ENCODE measurements at regions not wholly inside any gene's neighbourhood (a gene's known extent, or its start where the extent isn't known, plus 50 kb on each side); places are given as distances from the start of the nearest gene placed in this dataset.

DNA sequence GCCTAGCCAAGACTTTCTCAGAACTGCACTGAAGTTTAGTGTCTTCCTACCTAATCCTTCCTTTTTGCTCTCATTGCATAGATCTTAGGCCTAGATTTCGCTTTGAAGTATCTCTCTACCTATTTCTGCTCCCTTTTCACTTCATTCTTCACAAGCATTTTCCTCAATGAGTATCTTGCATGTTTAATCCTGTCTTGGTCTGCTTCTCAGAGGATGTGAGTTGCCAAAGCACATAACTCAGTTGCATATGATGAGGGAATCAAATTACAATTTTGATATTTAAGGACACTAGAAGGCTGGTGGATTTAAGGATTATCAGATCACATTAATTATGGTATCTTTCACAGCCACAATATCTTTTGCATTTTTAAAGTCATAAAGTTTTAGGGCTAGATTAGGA lies 195.5 kb upstream of the DAAM1 start:
- no peak for TF ChIP-seq KAT8 (CRISPR knock-in tag; IDR thresholded peaks at IDR 0.05)
- TF ChIP-seq NR3C1 (CRISPR knock-in tag; IDR thresholded peaks at IDR 0.05): no peak
- TF ChIP-seq POLR2AphosphoS5 (IDR thresholded peaks at IDR 0.05; ENCODE audit: low read depth, low read length): no peak

Measured in HepG2 (cell line).